HL-60 (cell line): ENCODE measurements at regions not wholly inside any gene's neighbourhood (a gene's known extent, or its start where the extent isn't known, plus 50 kb on each side); places are given as distances from the start of the nearest gene placed in this dataset.

Experiments used
- CTCF ChIP-seq: IDR thresholded peaks from one replicate; pipeline ENCODE4 v1.5.1; 2011; ENCODE audit warnings: low read length, control low read depth, inconsistent platforms; ENCODE audit not compliant: insufficient read depth
- POLR2AphosphoS5 ChIP-seq: IDR thresholded peaks from 2 replicates; pipeline ENCODE4 v1.6.1; 2012; ENCODE audit warnings: low read depth
- REST ChIP-seq: IDR thresholded peaks from 2 replicates; pipeline ENCODE4 v1.6.1; 2012; ENCODE audit warnings: low read depth; ENCODE audit not compliant: insufficient replicate concordance

- TF ChIP-seq CTCF: no peak
- TF ChIP-seq POLR2AphosphoS5: no peak
- TF ChIP-seq REST: no peak
Observed at GRCh38 chr15:38053776-38054175, 119.3 kb downstream of the TMCO5A start.
